Right atrium auricular region (tissue), 2 donors: ENCODE measurements at regions not wholly inside any gene's neighbourhood (a gene's known extent, or its start where the extent isn't known, plus 50 kb on each side); places are given as distances from the start of the nearest gene placed in this dataset.

Source experiments
- DNase-seq: peaks from one replicate; pipeline ENCODE4 v3.0.0-alpha.2; 2019; ENCODE audit warnings: low spot score
- H3K27ac ChIP-seq, 2 donors: fragments of 200-600 bp; sonication (generic); 1 replicate in 1 of 2; 2 replicates in 1 of 2; pipeline ENCODE4 v1.5.1; 2016 to 2019
- H3K27me3 ChIP-seq, 2 donors: fragments of 200-600 bp; sonication (generic); one replicate each; pipeline versions ENCODE4 v1.5.1 to v1.6.0; 2017 to 2019
- H3K36me3 ChIP-seq: fragments of 200-600 bp; sonication (generic); one replicate; pipeline ENCODE4 v1.5.1; 2016
- H3K4me1 ChIP-seq, 2 donors: fragments of 200-600 bp; sonication (generic); one replicate each; pipeline versions ENCODE4 v1.5.1 to v1.6.0; 2017 to 2019
- H3K4me3 ChIP-seq, 2 donors: fragments of 200-600 bp; sonication (generic); 1 replicate in 1 of 2; 2 replicates in 1 of 2; pipeline ENCODE4 v1.5.1; 2017 to 2019; ENCODE audit warnings: mild to moderate bottlenecking in 1 of 2, moderate library complexity in 1 of 2
- H3K9me3 ChIP-seq, 2 donors: fragments of 200-600 bp; sonication (generic); one replicate each; pipeline ENCODE4 v1.5.1; 2019
- TF ChIP-seq, protein P1 (sequence below), 2 donors: fragments of 200-600 bp; sonication (generic); IDR thresholded peaks; one replicate each; pipeline ENCODE4 v1.5.1; 2019; ENCODE audit warnings: antibody characterized with exemption in 2 of 2

DNA sequence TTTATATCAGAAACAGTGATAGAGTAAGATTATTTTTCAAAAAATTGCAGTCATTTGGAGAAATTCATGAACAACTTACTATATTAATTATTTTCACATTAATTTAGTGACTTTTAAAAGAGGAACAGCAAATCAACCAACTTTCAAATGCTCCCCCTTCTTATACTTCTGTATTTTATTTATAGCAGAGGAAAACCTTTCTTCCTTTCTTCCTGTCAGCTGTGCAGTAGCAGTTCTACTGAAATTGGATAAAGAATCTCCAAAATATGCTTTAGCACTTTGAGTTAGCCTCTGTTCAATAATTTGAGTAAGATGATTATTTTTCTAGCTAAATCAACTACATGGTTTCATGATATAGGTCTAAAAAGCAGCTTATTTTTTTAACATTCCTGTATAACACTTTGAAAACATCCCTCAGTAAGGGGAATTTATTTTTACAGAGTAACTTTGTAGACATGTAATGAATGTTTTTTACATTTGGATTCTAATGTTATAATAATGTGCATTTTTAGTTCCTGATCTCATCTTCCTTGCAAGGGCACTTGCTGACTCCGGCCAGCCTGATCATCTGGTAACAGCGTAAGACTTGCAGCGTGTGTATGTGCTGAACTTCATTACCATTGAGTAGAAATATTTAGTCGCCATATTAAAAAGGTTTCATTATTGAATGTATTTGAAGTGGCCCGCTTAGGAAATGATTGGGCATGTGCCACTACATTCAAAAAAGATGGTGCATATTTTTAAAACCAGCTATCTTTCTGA lies 158.3 kb upstream of the HDAC9 start:
- H3K4me3 ChIP-seq = no peak overlapping the region
- TF ChIP-seq, protein P1, sequence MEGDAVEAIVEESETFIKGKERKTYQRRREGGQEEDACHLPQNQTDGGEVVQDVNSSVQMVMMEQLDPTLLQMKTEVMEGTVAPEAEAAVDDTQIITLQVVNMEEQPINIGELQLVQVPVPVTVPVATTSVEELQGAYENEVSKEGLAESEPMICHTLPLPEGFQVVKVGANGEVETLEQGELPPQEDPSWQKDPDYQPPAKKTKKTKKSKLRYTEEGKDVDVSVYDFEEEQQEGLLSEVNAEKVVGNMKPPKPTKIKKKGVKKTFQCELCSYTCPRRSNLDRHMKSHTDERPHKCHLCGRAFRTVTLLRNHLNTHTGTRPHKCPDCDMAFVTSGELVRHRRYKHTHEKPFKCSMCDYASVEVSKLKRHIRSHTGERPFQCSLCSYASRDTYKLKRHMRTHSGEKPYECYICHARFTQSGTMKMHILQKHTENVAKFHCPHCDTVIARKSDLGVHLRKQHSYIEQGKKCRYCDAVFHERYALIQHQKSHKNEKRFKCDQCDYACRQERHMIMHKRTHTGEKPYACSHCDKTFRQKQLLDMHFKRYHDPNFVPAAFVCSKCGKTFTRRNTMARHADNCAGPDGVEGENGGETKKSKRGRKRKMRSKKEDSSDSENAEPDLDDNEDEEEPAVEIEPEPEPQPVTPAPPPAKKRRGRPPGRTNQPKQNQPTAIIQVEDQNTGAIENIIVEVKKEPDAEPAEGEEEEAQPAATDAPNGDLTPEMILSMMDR (IDR thresholded peaks at IDR 0.05) = no peak
- H3K27me3 ChIP-seq = no peaks in the 10 kb centered on the region
- peaks cover 0 to 15% of the 10 kb centered on the region in 2 donors for H3K9me3 ChIP-seq
- no peak for DNase-seq
- no peaks in the 10 kb centered on the region for H3K4me1 ChIP-seq
- H3K36me3 ChIP-seq = no peaks in the 10 kb centered on the region
- no peak overlapping the region for H3K27ac ChIP-seq

DNA sequence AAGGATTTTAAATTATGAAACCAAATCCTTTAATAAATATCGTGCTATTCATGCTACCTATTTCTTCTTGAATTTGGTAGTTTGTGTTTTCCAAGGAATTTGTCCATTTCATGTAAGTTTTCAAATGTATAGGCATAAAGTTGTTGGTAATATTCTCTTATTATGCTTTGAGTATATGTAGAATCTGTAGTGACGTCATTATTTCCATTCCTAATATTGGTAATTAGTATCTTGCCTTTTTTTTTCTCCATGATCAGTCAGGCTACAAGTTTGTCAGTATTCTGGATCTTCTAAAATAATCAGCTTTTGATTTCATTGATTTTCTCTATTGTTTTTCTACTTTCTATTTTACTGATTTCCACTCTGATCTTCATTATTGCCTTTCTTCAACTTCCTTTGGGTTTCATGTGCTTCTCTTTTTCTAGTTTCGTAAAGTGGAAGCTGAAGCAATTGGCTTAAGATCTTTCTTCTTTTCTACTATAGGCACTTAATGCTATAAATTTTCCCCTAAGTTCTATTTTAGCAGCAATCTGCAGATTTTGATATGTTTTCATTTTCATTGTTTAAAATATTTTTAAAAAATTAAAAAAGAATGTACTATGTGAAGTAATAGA lies 156.5 kb upstream of the HDAC9 start:
- Histone ChIP-seq H3K9me3 (peaks cover 0 to 15% of the 10 kb centered on the region in 2 donors), H3K4me1 (no peaks in the 10 kb centered on the region), H3K4me3 (no peak overlapping the region), H3K36me3 (no peaks in the 10 kb centered on the region), H3K27ac (no peak overlapping the region), H3K27me3 (no peaks in the 10 kb centered on the region)
- TF ChIP-seq, protein P1 (IDR thresholded peaks at IDR 0.05) = no peak
- DNase-seq = no peak

DNA sequence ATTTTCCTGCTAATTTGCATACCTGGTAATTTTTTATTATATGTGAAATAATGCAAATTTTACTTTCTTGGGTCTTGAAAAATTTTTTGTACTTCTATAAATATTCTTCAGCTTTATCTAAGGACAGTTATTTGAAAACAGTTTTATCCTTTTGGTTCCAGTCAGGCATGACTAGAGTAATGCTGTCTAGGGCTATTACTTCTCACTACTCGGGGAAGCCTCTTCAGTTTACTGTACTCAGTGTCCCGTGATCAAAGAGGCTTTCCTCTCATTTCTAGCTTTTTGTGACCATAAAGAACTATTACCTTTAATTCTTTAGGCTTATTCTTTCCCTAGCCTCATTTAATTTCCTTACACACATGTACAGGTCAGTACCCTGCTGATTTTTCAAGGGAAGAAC lies 153.8 kb upstream of the HDAC9 start:
- no peak for DNase-seq
- Histone ChIP-seq H3K4me1 (no peaks in the 10 kb centered on the region), H3K27ac (no peak overlapping the region), H3K36me3 (no peaks in the 10 kb centered on the region), H3K27me3 (no peaks in the 10 kb centered on the region), H3K4me3 (no peak overlapping the region), H3K9me3 (peaks cover 0 to 15% of the 10 kb centered on the region in 2 donors)
- TF ChIP-seq, protein P1 (IDR thresholded peaks at IDR 0.05) = no peak

DNA sequence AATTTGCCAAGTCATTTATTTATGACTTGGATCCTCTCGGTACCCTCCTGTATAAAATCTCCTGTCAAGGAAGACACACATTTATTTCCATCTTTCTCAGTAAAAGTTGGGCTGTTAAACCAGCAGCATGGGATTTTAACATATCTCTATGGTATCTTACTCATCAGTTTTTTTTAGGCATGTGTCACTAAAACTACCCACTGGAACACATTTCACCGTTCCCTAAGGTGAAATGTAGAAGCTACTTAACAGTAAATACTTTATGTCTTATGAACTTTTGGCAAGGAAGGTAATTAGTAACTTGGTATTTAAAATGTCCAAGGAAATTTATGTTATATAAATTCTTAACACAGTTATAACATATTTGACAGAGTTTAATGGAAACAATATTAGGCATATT lies 152.5 kb upstream of the HDAC9 start:
- H3K9me3 ChIP-seq = peaks cover 0 to 15% of the 10 kb centered on the region in 2 donors
- DNase-seq = no peak
- TF ChIP-seq, protein P1 (IDR thresholded peaks at IDR 0.05) = no peak
- no peaks in the 10 kb centered on the region for H3K36me3 ChIP-seq
- H3K4me3 ChIP-seq = no peak overlapping the region
- no peaks in the 10 kb centered on the region for H3K4me1 ChIP-seq
- H3K27ac ChIP-seq = no peak overlapping the region
- no peaks in the 10 kb centered on the region for H3K27me3 ChIP-seq

DNA sequence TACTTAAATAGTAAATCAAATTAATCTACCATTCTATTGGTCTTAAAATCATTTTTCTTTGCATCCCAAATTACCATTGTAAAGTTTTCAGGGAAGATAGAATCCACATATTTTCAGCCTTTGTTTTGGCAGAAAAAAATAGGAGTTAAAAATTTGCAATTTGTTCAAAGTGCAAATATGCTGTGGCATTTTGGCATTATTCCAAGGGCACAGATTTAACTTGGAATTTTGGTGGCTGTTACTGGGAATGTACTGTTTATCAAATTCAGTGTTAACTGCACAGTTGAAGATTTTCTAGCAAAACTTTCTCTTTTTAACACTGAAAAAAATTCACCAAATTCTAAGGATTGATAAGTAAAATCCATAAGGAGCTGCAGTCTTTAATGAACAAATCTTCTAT lies 151.0 kb upstream of the HDAC9 start:
- Histone ChIP-seq H3K9me3 (peaks cover 0 to 15% of the 10 kb centered on the region in 2 donors), H3K4me3 (no peak overlapping the region), H3K4me1 (no peaks in the 10 kb centered on the region), H3K27ac (no peak overlapping the region), H3K36me3 (no peaks in the 10 kb centered on the region), H3K27me3 (no peaks in the 10 kb centered on the region)
- TF ChIP-seq, protein P1 (IDR thresholded peaks at IDR 0.05) = no peak
- DNase-seq = no peak
